Right lobe of liver (tissue), 6 donors: ENCODE measurements at regions not wholly inside any gene's neighbourhood (a gene's known extent, or its start where the extent isn't known, plus 50 kb on each side); places are given as distances from the start of the nearest gene placed in this dataset.

Experiments used
- ATAC-seq, 4 donors: fragments of 200-7000 bp; cut with Tn5 transposase; one replicate each; pipeline ENCODE4 v1.9.1; 2020; ENCODE audit warnings: mild to moderate bottlenecking in 4 of 4, moderate library complexity in 4 of 4
- DNase-seq, 3 donors: peaks; one replicate each; pipeline ENCODE4 v3.0.0-alpha.2; 2020
- H3K27ac ChIP-seq, 3 donors: fragments of 200-600 bp; one replicate each; pipeline ENCODE4 v1.8.0; 2022
- H3K27me3 ChIP-seq, 2 donors: fragments of 200-600 bp; one replicate each; pipeline ENCODE4 v1.8.0; 2022
- H3K36me3 ChIP-seq, 4 donors: fragments of 200-600 bp; sonication (generic) in 1 of 4; one replicate each; pipeline versions ENCODE4 v1.5.1 to v1.8.0; 2017 to 2022; ENCODE audit warnings: control low read depth in 1 of 4
- H3K4me1 ChIP-seq, 4 donors: fragments of 200-600 bp; sonication (generic) in 1 of 4; one replicate each; pipeline versions ENCODE4 v1.5.1 to v1.8.0; 2017 to 2022; ENCODE audit warnings: control low read depth in 1 of 4
- H3K4me3 ChIP-seq, 3 donors: fragments of 200-600 bp; one replicate each; pipeline ENCODE4 v1.8.0; 2022
- H3K9me3 ChIP-seq, 4 donors: fragments of 200-600 bp; sonication (generic) in 1 of 4; one replicate each; pipeline versions ENCODE4 v1.5.1 to v1.8.0; 2017 to 2022; ENCODE audit warnings: control low read depth in 1 of 4
- CTCF ChIP-seq, 4 donors: fragments of 200-600 bp in 3 of 4; fragments of 450-650 bp in 1 of 4; IDR thresholded peaks; one replicate each; pipeline versions ENCODE4 v1.5.1 to v1.8.0; 2016 to 2022; ENCODE audit warnings: antibody characterized with exemption in 4 of 4, mild to moderate bottlenecking in 2 of 4
- POLR2A ChIP-seq: fragments of 450-650 bp; IDR thresholded peaks from one replicate; pipeline ENCODE4 v1.6.1; 2017; ENCODE audit warnings: antibody characterized with exemption, mild to moderate bottlenecking
- WGBS: methylation state at CpG from one replicate; pipeline ENCODE4 v1.1.6; 2018; ENCODE audit warnings: low coverage, low lambda C conversion rate; ENCODE audit not compliant: insufficient coverage; ENCODE audit errors: missing lambda C conversion rate; 5-methylcytosine and 5-hydroxymethylcytosine counted together
- intact Hi-C, 2 donors: fragments of 100-400 bp; cut with DNase I; formaldehyde crosslinking; loops; one replicate each; pipeline versions ENCODE4 v1.11.2 to v1.14.1; 2022
- donor health status: DM: no; HTN: yes; CAD: no.
- donor health status: DM: no; HTN: no; CAD: no.
- donor health status: DM: no; HTN: no; CAD: no.
- donor health status: DM: no; HTN: yes; CAD: no.
- donor health status: DM: no; HTN: yes; CAD: no.

GRCh38 chr4:156243015-156243414 is 289.3 kb upstream of the CTSO start:
- no peak for DNase-seq
- H3K4me1 ChIP-seq, result no peaks in the 10 kb centered on the region
- no peaks in the 10 kb centered on the region for H3K36me3 ChIP-seq
- H3K9me3 ChIP-seq, result no peaks in the 10 kb centered on the region
- H3K27ac ChIP-seq, result no peak overlapping the region
- intact Hi-C loops, result no loop called here
- 39% methylated on average over 4 of the region's 4 CpGs for WGBS
- TF ChIP-seq CTCF (IDR thresholded peaks at IDR 0.05) (no peak), POLR2A (no peak)
- no peak overlapping the region for H3K4me3 ChIP-seq
- H3K27me3 ChIP-seq, result no peaks in the 10 kb centered on the region
- no peak for ATAC-seq

- no peak for DNase-seq
- Histone ChIP-seq H3K36me3 (no peaks in the 10 kb centered on the region), H3K27me3 (no peaks in the 10 kb centered on the region), H3K9me3 (no peaks in the 10 kb centered on the region), H3K4me1 (no peaks in the 10 kb centered on the region), H3K27ac (no peak overlapping the region), H3K4me3 (no peak overlapping the region)
- ATAC-seq, result no peak
- intact Hi-C loops, result no loop called here
- WGBS, result 48% methylated on average over 2 of the region's 4 CpGs
- no peak for TF ChIP-seq CTCF (IDR thresholded peaks at IDR 0.05)
These were observed 288.7 kb upstream of the CTSO start for GRCh38 chr4:156242390-156242789.

- H3K9me3 ChIP-seq, result no peaks in the 10 kb centered on the region
- H3K27me3 ChIP-seq, result no peaks in the 10 kb centered on the region
- DNase-seq (no peak), ATAC-seq (no peak)
- 58% methylated on average over 2 of the region's 2 CpGs for WGBS
- intact Hi-C loops, result no loop called here
- no peak overlapping the region for H3K27ac ChIP-seq
- TF ChIP-seq POLR2A (no peak), CTCF (IDR thresholded peaks at IDR 0.05) (no peak)
- no peaks in the 10 kb centered on the region for H3K36me3 ChIP-seq
- no peak overlapping the region for H3K4me3 ChIP-seq
- H3K4me1 ChIP-seq, result no peaks in the 10 kb centered on the region
These were observed 288.2 kb upstream of the CTSO start for GRCh38 chr4:156241896-156242295.

- Histone ChIP-seq H3K27ac (no peak overlapping the region), H3K9me3 (no peaks in the 10 kb centered on the region), H3K27me3 (no peaks in the 10 kb centered on the region), H3K36me3 (no peaks in the 10 kb centered on the region), H3K4me1 (no peaks in the 10 kb centered on the region), H3K4me3 (no peak overlapping the region)
- TF ChIP-seq POLR2A (no peak), CTCF (IDR thresholded peaks at IDR 0.05) (no peak)
- intact Hi-C loops, result no loop called here
- WGBS, result 73% methylated on average over 3 of the region's 3 CpGs
- no peak for DNase-seq
- no peak for ATAC-seq
These were observed 284.5 kb upstream of the CTSO start for GRCh38 chr4:156238171-156238570.

GRCh38 chr4:156237231-156237630 is 283.6 kb upstream of the CTSO start:
- no peaks in the 10 kb centered on the region for H3K27me3 ChIP-seq
- H3K4me3 ChIP-seq, result no peak overlapping the region
- TF ChIP-seq CTCF (IDR thresholded peaks at IDR 0.05) (no peak), POLR2A (no peak)
- no peak for DNase-seq
- H3K9me3 ChIP-seq, result no peaks in the 10 kb centered on the region
- no peak overlapping the region for H3K27ac ChIP-seq
- H3K36me3 ChIP-seq, result no peaks in the 10 kb centered on the region
- intact Hi-C loops, result no loop called here
- no peak for ATAC-seq
- 51% methylated on average over 8 of the region's 11 CpGs for WGBS
- H3K4me1 ChIP-seq, result no peaks in the 10 kb centered on the region
